ENCODE measurements at regions not wholly inside any gene's neighbourhood (a gene's known extent, or its start where the extent isn't known, plus 50 kb on each side); places are given as distances from the start of the nearest gene placed in this dataset.

- TF ChIP-seq CTCF (IDR thresholded peaks at IDR 0.05), result no peak
These were observed 545.9 kb downstream of the IGSF11 start for GRCh38 chr3:118488732-118489131.

- no peak for TF ChIP-seq CTCF (IDR thresholded peaks at IDR 0.05)
These were observed 539.4 kb downstream of the IGSF11 start for GRCh38 chr3:118495206-118495605.

- no peak for TF ChIP-seq CTCF (IDR thresholded peaks at IDR 0.05)
These were observed 537.4 kb downstream of the IGSF11 start for GRCh38 chr3:118497274-118497673.

GRCh38 chr3:118501152-118501551 lies 533.5 kb downstream of the IGSF11 start:
- no peak for TF ChIP-seq CTCF (IDR thresholded peaks at IDR 0.05)

- TF ChIP-seq CTCF (IDR thresholded peaks at IDR 0.05), result no peak
These were observed 529.7 kb downstream of the IGSF11 start for GRCh38 chr3:118504906-118505305.

- no peak for TF ChIP-seq CTCF (IDR thresholded peaks at IDR 0.05)
These were observed 528.9 kb downstream of the IGSF11 start for GRCh38 chr3:118505784-118506183.

GRCh38 chr3:118511402-118511801 lies 523.2 kb downstream of the IGSF11 start:
- no peak for TF ChIP-seq CTCF (IDR thresholded peaks at IDR 0.05)

GRCh38 chr3:118512301-118512700 lies 522.3 kb downstream of the IGSF11 start:
- no peak for TF ChIP-seq CTCF (IDR thresholded peaks at IDR 0.05)

Data from LNCAP (cell line).